K562 (cell line): ENCODE measurements at regions not wholly inside any gene's neighbourhood (a gene's known extent, or its start where the extent isn't known, plus 50 kb on each side); places are given as distances from the start of the nearest gene placed in this dataset.

Experiments
- ATAC-seq: fragments of 200-7000 bp; cut with Tn5 transposase; 3 replicates; pipeline ENCODE4 v1.9.1; 2020; ENCODE audit warnings: moderate library complexity
- BruUV-seq: library from RNA; stranded (reverse); fragments of 400-500 nt; replicated peaks from 2 replicates; lab custom pipeline; 2021; lab: Mats Ljungman, UMichigan
- CTCF ChIA-PET: fragments of 300-600 bp; formaldehyde crosslinking; extraction: SDS; loops from one replicate; lab custom pipeline; 2021; ENCODE audit warnings: low intra/inter-chr PET ratio; lab: Yijun Ruan, JAX
- POLR2A ChIA-PET: fragments of 300-600, 350-650 bp; sonication (Branson Sonifier 250); formaldehyde crosslinking; extraction: SDS; loops from one replicate; lab custom pipeline; 2021; ENCODE audit warnings: antibody characterized with exemption, inconsistent platforms; lab: Yijun Ruan, JAX
- DNase-seq, 4 experiments: peaks; one replicate each; pipeline versions ENCODE4 v3.0.0 to v3.0.0-alpha.2; 2011 to 2018; ENCODE audit warnings: low spot score in 3 of 4, mixed read lengths in 3 of 4; ENCODE audit errors: extremely low read depth in 1 of 4
- FAIRE-seq: peaks from 2 replicates; lab custom pipeline; 2011; peaks lifted over from hg19 to GRCh38; lab: Jason Lieb, UNC
- H2AFZ ChIP-seq: 2 replicates; pipeline ENCODE4 v1.6.0; 2011; ENCODE audit warnings: low read depth, low read length, control low read depth, inconsistent platforms
- H3K27ac ChIP-seq: fragments of 200-600 bp; 3 replicates; pipeline ENCODE4 v1.8.0; 2011; ENCODE audit warnings: low read depth, mild to moderate bottlenecking, control low read depth, inconsistent platforms, low read length, moderate library complexity, mixed read lengths; ENCODE audit errors: extremely low read depth
- H3K27me3 ChIP-seq, 2 experiments: fragments of 300-600 bp in 1 of 2; 2 replicates in 1 of 2; 3 replicates in 1 of 2; pipeline versions ENCODE4 v1.6.0 to v1.8.0; 2011; ENCODE audit warnings: inconsistent platforms in 2 of 2, low read length in 2 of 2, mild to moderate bottlenecking in 1 of 2, mixed read lengths in 1 of 2, moderate library complexity in 1 of 2; ENCODE audit not compliant: control insufficient read depth in 2 of 2, insufficient read depth in 2 of 2
- H3K36me3 ChIP-seq: fragments of 300-600 bp; 3 replicates; pipeline ENCODE4 v1.8.0; 2011; ENCODE audit warnings: mild to moderate bottlenecking, low read length, inconsistent platforms; ENCODE audit not compliant: control insufficient read depth, insufficient read depth
- H3K4me1 ChIP-seq, 2 experiments: fragments of 200-600 bp in 1 of 2; replicated peaks in 1 of 2; 2 replicates in 1 of 2; 3 replicates in 1 of 2; pipeline versions ENCODE4 v1.5.1 to v1.8.0; 2011; ENCODE audit warnings: inconsistent platforms in 2 of 2, low read length in 2 of 2, mild to moderate bottlenecking in 1 of 2, mixed read lengths in 1 of 2, moderate library complexity in 1 of 2; ENCODE audit not compliant: control insufficient read depth in 2 of 2, insufficient read depth in 2 of 2
- H3K4me2 ChIP-seq: 2 replicates; pipeline ENCODE4 v1.6.1; 2011; ENCODE audit warnings: low read length, control low read depth, inconsistent platforms, mixed read lengths; ENCODE audit not compliant: insufficient read depth
- H3K4me3 ChIP-seq: fragments of 200-600 bp; sonication (generic), shearing (Covaris generic); 2 replicates; pipeline ENCODE4 v1.5.1; 2016; ENCODE audit warnings: control low read depth, inconsistent platforms
- H3K79me2 ChIP-seq: fragments of 200-600 bp; 3 replicates; pipeline ENCODE4 v1.8.0; 2011; ENCODE audit warnings: low read length, inconsistent platforms; ENCODE audit not compliant: control insufficient read depth, insufficient read depth
- H3K9ac ChIP-seq, 2 experiments: 2 replicates each; pipeline versions ENCODE4 v1.6.0 to v1.6.1; 2011; ENCODE audit warnings: low read depth in 2 of 2, low read length in 2 of 2, control low read depth in 1 of 2, inconsistent platforms in 1 of 2, mild to moderate bottlenecking in 1 of 2, mixed read lengths in 1 of 2; ENCODE audit not compliant: insufficient read depth in 1 of 2
- H3K9me1 ChIP-seq: one replicate; pipeline ENCODE4 v1.6.0; 2011; ENCODE audit warnings: inconsistent platforms, mild to moderate bottlenecking, low read length, moderate library complexity; ENCODE audit not compliant: control insufficient read depth, insufficient read depth
- H3K9me3 ChIP-seq: replicated peaks from 2 replicates; pipeline ENCODE4 v1.5.1; 2011; ENCODE audit warnings: low read depth, low read length, inconsistent platforms; ENCODE audit not compliant: control insufficient read depth, insufficient read depth
- H4K20me1 ChIP-seq: replicated peaks from 2 replicates; pipeline ENCODE4 v1.6.1; 2011; ENCODE audit warnings: low read length, inconsistent platforms, mixed read lengths; ENCODE audit not compliant: control insufficient read depth, insufficient read depth
- BHLHE40 ChIP-seq: IDR thresholded peaks from 2 replicates; pipeline ENCODE4 v1.6.1; 2011; ENCODE audit warnings: low read length, improper control_type of control experiment
- CCAR2 ChIP-seq: fragments of 200-400 bp; formaldehyde crosslinking; IDR thresholded peaks from 2 replicates; pipeline ENCODE4 v1.6.1; 2017; ENCODE audit warnings: mild to moderate bottlenecking, low read depth, low read length
- CGGBP1 ChIP-seq: fragments of 250-450 bp; sonication (Bioruptor Pico); IDR thresholded peaks from 2 replicates; pipeline ENCODE4 v1.9.0; 2021; ENCODE audit warnings: mild to moderate bottlenecking
- ETS2 ChIP-seq: IDR thresholded peaks from 2 replicates; pipeline ENCODE4 v1.6.1; 2016; ENCODE audit warnings: borderline replicate concordance, missing genetic modification characterization, mild to moderate bottlenecking, moderate library complexity, missing compliant biosample characterization; ENCODE audit not compliant: poor library complexity, severe bottlenecking
- NCOA2 ChIP-seq, 2 experiments: fragments of 450-650 bp; IDR thresholded peaks; 2 replicates each; pipeline ENCODE4 v1.6.1; 2018; ENCODE audit warnings: mild to moderate bottlenecking in 2 of 2, moderate library complexity in 1 of 2; ENCODE audit not compliant: partially characterized antibody in 2 of 2
- NFATC3 ChIP-seq: fragments of 450-650 bp; IDR thresholded peaks from 2 replicates; pipeline ENCODE4 v1.6.1; 2017; ENCODE audit warnings: mild to moderate bottlenecking
- NFXL1 ChIP-seq: fragments of 450-650 bp; formaldehyde crosslinking; IDR thresholded peaks from 2 replicates; pipeline ENCODE4 v1.4.0; 2021; ENCODE audit warnings: mild to moderate bottlenecking
- TAF1 ChIP-seq: IDR thresholded peaks from 2 replicates; pipeline ENCODE4 v1.6.1; 2011; ENCODE audit warnings: mild to moderate bottlenecking, low read length, moderate library complexity; ENCODE audit not compliant: insufficient read depth, control insufficient read depth, severe bottlenecking; ENCODE audit errors: extremely low read depth
- THAP7 ChIP-seq: fragments of 250-450 bp; sonication (Bioruptor Pico); IDR thresholded peaks from 2 replicates; pipeline ENCODE4 v1.5.0; 2021
- WGBS: fragments of 100-300 bp; shearing (Covaris generic); methylation state at CpG from one replicate; pipeline ENCODE4 v1.1.6; 2016; ENCODE audit warnings: low coverage, mixed read lengths; ENCODE audit not compliant: insufficient coverage; ENCODE audit errors: missing lambda C conversion rate; 5-methylcytosine and 5-hydroxymethylcytosine counted together
- in situ Hi-C: fragments of 300-500 bp; cut with MboI; formaldehyde crosslinking; loops from 4 replicates; pipeline ENCODE4 v1.15.0; 2018; ENCODE audit warnings: inconsistent platforms, mixed read lengths
- intact Hi-C: fragments of 100-400 bp; cut with micrococcal nuclease; formaldehyde crosslinking; loops from 2 replicates; pipeline ENCODE4 v1.14.2; 2022

- H3K27ac ChIP-seq: no peak overlapping the region
- intact Hi-C loops: no loop called here
- H3K79me2 ChIP-seq: no peaks in the 10 kb centered on the region
- TF ChIP-seq CGGBP1 (CRISPR knock-in tag) (no peak), ETS2 (tag) (no peak), TAF1 (no peak), NCOA2 (IDR thresholded peaks at IDR 0.05; ENCODE audit: partially characterized antibody in 2 of 2) (no peak), NFATC3 (no peak), BHLHE40 (no peak), NFXL1 (CRISPR knock-in tag) (no peak), CCAR2 (no peak), THAP7 (CRISPR knock-in tag) (no peak)
- H3K27me3 ChIP-seq: no peaks in the 10 kb centered on the region
- FAIRE-seq (no peak), DNase-seq (no peak), ATAC-seq (no peak)
- H3K4me1 ChIP-seq: no peaks in the 10 kb centered on the region
- H3K9me3 ChIP-seq: no peaks in the 10 kb centered on the region
- no peak overlapping the region for H3K4me2 ChIP-seq
- BruUV-seq: no TSS peak
- no peaks in the 10 kb centered on the region for H4K20me1 ChIP-seq
- no peak overlapping the region for H2AFZ ChIP-seq
- H3K9ac ChIP-seq: no peak overlapping the region
- 0% methylated on average over 5 of the region's 5 CpGs for WGBS
- in situ Hi-C loops: no loop called here
- ChIA-PET CTCF (no interaction called here), POLR2A (no interaction called here)
- H3K9me1 ChIP-seq: no peaks in the 10 kb centered on the region
- H3K4me3 ChIP-seq: no peak overlapping the region
- no peaks in the 10 kb centered on the region for H3K36me3 ChIP-seq
Measured at GRCh38 chr14:27181333-27181732, 583.5 kb upstream of the NOVA1 start.
